Cardiac fibroblast (primary cell): ENCODE measurements at regions not wholly inside any gene's neighbourhood (a gene's known extent, or its start where the extent isn't known, plus 50 kb on each side); places are given as distances from the start of the nearest gene placed in this dataset.

Source experiments
- DNase-seq, 2 donors: peaks; one replicate each; pipeline versions ENCODE4 v3.0.0 to v3.0.0-alpha.2; 2010; ENCODE audit warnings: low read depth in 2 of 2
- H3K4me3 ChIP-seq, 2 donors: replicated peaks in 1 of 2; 1 replicate in 1 of 2; 2 replicates in 1 of 2; pipeline ENCODE4 v1.5.1; 2011; ENCODE audit warnings: low read depth in 2 of 2, low read length in 2 of 2, mild to moderate bottlenecking in 2 of 2, moderate library complexity in 1 of 2
- TF ChIP-seq, protein P1 (sequence below): IDR thresholded peaks from one replicate; pipeline ENCODE4 v1.5.1; 2011; ENCODE audit warnings: low read depth, mild to moderate bottlenecking, low read length, inconsistent platforms

DNA sequence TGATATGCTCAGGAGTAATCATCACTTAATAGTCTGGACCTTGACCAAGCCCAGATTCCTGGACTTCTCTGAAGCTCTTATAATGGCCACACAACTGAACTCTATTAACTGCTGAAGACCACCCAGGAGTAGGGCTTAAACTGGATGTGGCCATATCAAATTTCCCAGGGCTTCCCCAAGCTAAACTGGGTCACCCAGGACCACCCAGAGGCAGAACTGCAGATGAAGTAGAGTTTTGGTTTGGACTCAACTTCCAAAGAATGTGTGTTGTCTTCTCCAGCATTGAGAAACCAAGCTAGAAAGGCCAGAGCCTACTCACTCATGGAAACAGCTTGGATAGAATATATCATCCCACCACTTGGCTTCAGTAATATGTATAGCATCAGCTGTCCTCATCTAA lies 358.2 kb upstream of the MEOX2 start:
- no peak overlapping the region for H3K4me3 ChIP-seq
- no peak for DNase-seq
- TF ChIP-seq, protein P1, sequence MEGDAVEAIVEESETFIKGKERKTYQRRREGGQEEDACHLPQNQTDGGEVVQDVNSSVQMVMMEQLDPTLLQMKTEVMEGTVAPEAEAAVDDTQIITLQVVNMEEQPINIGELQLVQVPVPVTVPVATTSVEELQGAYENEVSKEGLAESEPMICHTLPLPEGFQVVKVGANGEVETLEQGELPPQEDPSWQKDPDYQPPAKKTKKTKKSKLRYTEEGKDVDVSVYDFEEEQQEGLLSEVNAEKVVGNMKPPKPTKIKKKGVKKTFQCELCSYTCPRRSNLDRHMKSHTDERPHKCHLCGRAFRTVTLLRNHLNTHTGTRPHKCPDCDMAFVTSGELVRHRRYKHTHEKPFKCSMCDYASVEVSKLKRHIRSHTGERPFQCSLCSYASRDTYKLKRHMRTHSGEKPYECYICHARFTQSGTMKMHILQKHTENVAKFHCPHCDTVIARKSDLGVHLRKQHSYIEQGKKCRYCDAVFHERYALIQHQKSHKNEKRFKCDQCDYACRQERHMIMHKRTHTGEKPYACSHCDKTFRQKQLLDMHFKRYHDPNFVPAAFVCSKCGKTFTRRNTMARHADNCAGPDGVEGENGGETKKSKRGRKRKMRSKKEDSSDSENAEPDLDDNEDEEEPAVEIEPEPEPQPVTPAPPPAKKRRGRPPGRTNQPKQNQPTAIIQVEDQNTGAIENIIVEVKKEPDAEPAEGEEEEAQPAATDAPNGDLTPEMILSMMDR: no peak

DNA sequence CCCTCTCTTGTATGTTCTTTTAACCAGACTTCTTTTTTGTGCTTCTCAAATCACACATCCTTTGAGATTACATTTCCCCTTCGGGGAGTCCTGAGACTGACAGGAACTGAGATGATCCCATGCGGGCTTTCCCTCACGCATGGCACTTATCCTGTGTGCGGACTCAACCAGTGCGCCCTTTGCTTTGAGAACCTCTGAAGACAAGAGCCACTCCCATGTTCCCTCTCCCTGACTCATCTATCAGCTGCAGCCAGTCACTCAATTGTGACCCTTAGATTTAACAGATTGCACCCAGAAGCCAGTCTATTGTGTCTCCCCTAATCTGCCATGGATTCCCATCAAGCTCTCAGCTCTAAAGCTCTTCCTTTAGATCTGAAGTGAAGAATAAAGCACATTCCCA lies 353.9 kb upstream of the MEOX2 start:
- TF ChIP-seq, protein P1: no peak
- DNase-seq: no peak
- H3K4me3 ChIP-seq: no peak overlapping the region

DNA sequence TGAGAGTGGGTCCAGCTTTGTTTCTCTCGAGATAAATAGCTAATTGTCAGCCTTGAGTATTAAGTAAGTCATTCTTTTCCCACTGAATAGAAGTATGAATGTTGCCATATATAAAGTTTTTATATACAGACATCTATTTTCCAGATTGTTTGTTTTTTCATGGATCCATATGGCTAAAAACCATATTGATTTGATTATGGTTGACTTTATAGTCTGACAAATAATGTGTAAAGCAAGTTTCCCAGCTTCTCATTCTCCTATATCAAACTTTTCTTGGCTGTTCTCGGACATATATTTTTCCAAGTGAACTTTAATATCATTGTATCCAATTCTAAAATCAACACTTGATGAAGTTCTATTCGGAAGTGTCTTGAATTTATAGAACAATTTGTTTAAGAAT lies 352.4 kb upstream of the MEOX2 start:
- H3K4me3 ChIP-seq: no peak overlapping the region
- TF ChIP-seq, protein P1: no peak
- no peak for DNase-seq

DNA sequence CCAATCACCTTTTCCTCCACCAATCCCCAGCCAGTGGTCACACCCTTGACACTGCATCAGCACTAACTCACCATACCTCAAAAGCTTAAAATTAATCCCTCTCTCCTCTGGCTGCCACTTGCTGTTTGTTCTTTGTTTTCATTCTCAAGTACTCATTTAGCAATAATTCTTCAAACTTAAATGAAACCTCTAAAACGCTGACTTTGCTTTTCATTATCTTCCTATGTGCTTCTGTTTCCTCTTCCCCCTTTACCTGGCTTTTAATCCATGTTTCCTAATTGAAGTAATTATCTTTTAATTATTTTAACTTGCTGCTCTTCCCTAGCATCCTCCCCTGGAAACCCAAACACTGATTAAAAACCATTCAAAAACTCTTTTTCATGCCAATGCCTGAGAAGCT lies 348.9 kb upstream of the MEOX2 start:
- DNase-seq: no peak
- H3K4me3 ChIP-seq: no peak overlapping the region
- TF ChIP-seq, protein P1: no peak

DNA sequence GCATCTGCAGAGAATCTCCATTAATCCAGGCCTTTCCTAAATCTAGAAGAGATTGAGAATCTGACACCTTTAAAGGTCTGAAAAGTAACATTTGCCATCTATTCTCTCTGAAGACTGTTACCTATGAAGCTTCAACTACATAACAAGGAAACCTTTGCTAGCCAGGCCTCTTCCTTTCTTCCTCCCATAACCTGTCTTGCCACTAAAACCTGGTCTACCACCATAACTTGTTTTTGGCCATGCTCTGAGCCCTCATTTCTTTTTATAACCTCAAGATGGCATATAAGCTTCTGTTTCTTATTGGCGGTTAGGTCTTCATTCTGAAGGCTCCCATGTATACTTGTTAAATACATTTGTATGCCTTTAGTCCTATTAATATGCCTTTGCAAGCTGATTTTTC lies 348.4 kb upstream of the MEOX2 start:
- DNase-seq: no peak
- TF ChIP-seq, protein P1: no peak
- no peak overlapping the region for H3K4me3 ChIP-seq

DNA sequence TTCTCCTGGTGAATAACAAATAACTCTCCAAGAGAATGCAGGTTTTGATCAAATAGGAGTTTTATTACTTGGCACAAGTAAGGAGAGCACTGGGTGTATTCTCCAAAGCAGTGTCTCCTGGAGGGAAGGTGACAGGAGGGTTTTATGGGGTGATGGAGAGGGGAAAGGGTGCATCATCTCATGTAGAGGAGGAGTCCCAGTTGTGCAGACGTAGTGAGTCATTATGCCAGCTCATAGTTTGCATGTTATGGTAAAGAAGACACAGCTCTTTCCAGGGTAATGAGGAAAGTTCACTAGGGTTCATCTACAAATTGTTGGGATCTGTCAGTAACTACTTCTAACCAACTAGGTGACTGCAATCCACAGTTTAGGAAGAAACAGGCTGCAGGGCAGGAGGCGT lies 347.9 kb upstream of the MEOX2 start:
- no peak overlapping the region for H3K4me3 ChIP-seq
- peak in 1 of 2 donors; percentile 65 for DNase-seq
- TF ChIP-seq, protein P1: no peak

DNA sequence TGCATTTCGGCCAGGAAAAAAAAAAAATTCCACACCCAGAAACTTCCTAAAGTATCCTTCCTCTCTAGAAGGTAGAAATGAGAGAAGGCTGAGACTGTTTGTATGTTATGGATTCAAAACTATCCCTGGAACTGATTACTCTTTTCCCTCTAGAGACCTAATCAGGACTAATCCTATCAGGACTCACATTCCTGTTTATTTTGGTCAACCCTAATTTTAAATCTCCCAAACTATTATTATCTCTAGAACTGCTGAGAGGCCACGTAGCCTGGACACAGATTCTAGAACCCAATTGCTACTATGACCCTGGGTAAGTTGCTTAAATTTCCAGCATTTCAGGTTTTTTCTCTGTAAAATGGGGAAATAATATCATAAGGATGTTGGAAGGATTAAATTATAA lies 346.8 kb upstream of the MEOX2 start:
- no peak for DNase-seq
- H3K4me3 ChIP-seq: no peak overlapping the region
- TF ChIP-seq, protein P1: no peak
